ENCODE measurements at regions not wholly inside any gene's neighbourhood (a gene's known extent, or its start where the extent isn't known, plus 50 kb on each side); places are given as distances from the start of the nearest gene placed in this dataset.

GRCh38 chr12:30829876-30830275 is 75.1 kb upstream of the CAPRIN2 start:
- H2AFZ ChIP-seq (ENCODE audit: low read length), result no peak overlapping the region
- no peak overlapping the region for H4K8ac ChIP-seq (ENCODE audit: low read depth, low read length)
- H3K36me3 ChIP-seq (replicated peaks in 1 of 2; ENCODE audit: control insufficient read depth in 2 of 2, insufficient read depth in 2 of 2, low read length in 2 of 2), result no peaks in the 10 kb centered on the region
- H4K91ac ChIP-seq (ENCODE audit: low read depth, low read length, poor library complexity), result no peak overlapping the region
- no peaks in the 10 kb centered on the region for H3K4me1 ChIP-seq (ENCODE audit: control insufficient read depth in 2 of 2, insufficient read depth in 1 of 2, low read depth in 1 of 2, low read length in 2 of 2)
- no peak overlapping the region for H3K4me2 ChIP-seq (ENCODE audit: insufficient read depth, low read length, poor library complexity, severe bottlenecking)
- H2BK15ac ChIP-seq (ENCODE audit: low read length), result no peak overlapping the region
- WGBS, 2 donors (ENCODE audit: extremely low coverage in 2 of 2, insufficient read length in 2 of 2, insufficient replicate concordance in 1 of 2), result no CpG with 5 or more reads among the region's 1 CpG
- H3K79me1 ChIP-seq (ENCODE audit: low read depth, low read length), result no peaks in the 10 kb centered on the region
- H2BK120ac ChIP-seq (ENCODE audit: low read depth, low read length), result no peak overlapping the region
- H2BK5ac ChIP-seq (ENCODE audit: low read length), result no peak overlapping the region
- H3K4ac ChIP-seq (ENCODE audit: low read length), result no peak overlapping the region
- no peak overlapping the region for H3K27ac ChIP-seq (replicated peaks; ENCODE audit: low read length)
- H3K9ac ChIP-seq (ENCODE audit: low read depth, low read length, poor library complexity), result no peak overlapping the region
- H3K23ac ChIP-seq (ENCODE audit: low read depth, low read length, poor library complexity), result no peak overlapping the region
- peaks cover 0 to 2% of the 10 kb centered on the region in 2 donors for H3K9me3 ChIP-seq (replicated peaks in 1 of 2; ENCODE audit: control insufficient read depth in 2 of 2, insufficient read depth in 1 of 2, low read depth in 1 of 2, low read length in 2 of 2)
- H3K14ac ChIP-seq (ENCODE audit: low read length), result no peak overlapping the region
- H3K4me3 ChIP-seq (ENCODE audit: low read length in 2 of 2), result no peak overlapping the region
- H2BK12ac ChIP-seq (ENCODE audit: low read length), result no peak overlapping the region
- no peak for DNase-seq (ENCODE audit: low spot score)
- H2AK5ac ChIP-seq (ENCODE audit: low read depth, low read length), result no peak overlapping the region
- H3K18ac ChIP-seq (ENCODE audit: low read length), result no peak overlapping the region
- peaks cover 0 to 15% (median 0%) of the 10 kb centered on the region in 3 experiments for H3K27me3 ChIP-seq (ENCODE audit: control insufficient read depth in 3 of 3, insufficient read depth in 3 of 3, low read depth in 1 of 3, low read length in 3 of 3)

- Histone ChIP-seq H4K91ac (ENCODE audit: low read depth, low read length, poor library complexity) (no peak overlapping the region), H2BK120ac (ENCODE audit: low read depth, low read length) (no peak overlapping the region), H4K8ac (ENCODE audit: low read depth, low read length) (no peak overlapping the region), H2BK15ac (ENCODE audit: low read length) (no peak overlapping the region), H3K9ac (ENCODE audit: low read depth, low read length, poor library complexity) (no peak overlapping the region), H3K4me2 (ENCODE audit: insufficient read depth, low read length, poor library complexity, severe bottlenecking) (no peak overlapping the region), H3K27ac (replicated peaks; ENCODE audit: low read length) (no peak overlapping the region), H3K79me1 (ENCODE audit: low read depth, low read length) (no peaks in the 10 kb centered on the region), H2AK5ac (ENCODE audit: low read depth, low read length) (no peak overlapping the region), H3K4me1 (ENCODE audit: control insufficient read depth in 2 of 2, insufficient read depth in 1 of 2, low read depth in 1 of 2, low read length in 2 of 2) (no peaks in the 10 kb centered on the region), H3K27me3 (ENCODE audit: control insufficient read depth in 3 of 3, insufficient read depth in 3 of 3, low read depth in 1 of 3, low read length in 3 of 3) (peaks cover 0 to 24% (median 0%) of the 10 kb centered on the region in 3 experiments), H3K9me3 (replicated peaks in 1 of 2; ENCODE audit: control insufficient read depth in 2 of 2, insufficient read depth in 1 of 2, low read depth in 1 of 2, low read length in 2 of 2) (peaks cover 0 to 2% of the 10 kb centered on the region in 2 donors), H3K36me3 (replicated peaks in 1 of 2; ENCODE audit: control insufficient read depth in 2 of 2, insufficient read depth in 2 of 2, low read length in 2 of 2) (no peaks in the 10 kb centered on the region), H3K18ac (ENCODE audit: low read length) (no peak overlapping the region), H3K23ac (ENCODE audit: low read depth, low read length, poor library complexity) (no peak overlapping the region), H3K4me3 (ENCODE audit: low read length in 2 of 2) (no peak overlapping the region), H3K4ac (ENCODE audit: low read length) (no peak overlapping the region), H2BK12ac (ENCODE audit: low read length) (no peak overlapping the region), H2BK5ac (ENCODE audit: low read length) (no peak overlapping the region), H2AFZ (ENCODE audit: low read length) (no peak overlapping the region), H3K14ac (ENCODE audit: low read length) (no peak overlapping the region)
- no peak for DNase-seq (ENCODE audit: low spot score)
- WGBS, 2 donors (ENCODE audit: extremely low coverage in 2 of 2, insufficient read length in 2 of 2, insufficient replicate concordance in 1 of 2), result no CpG with 5 or more reads among the region's 4 CpGs
These were observed 73.9 kb upstream of the CAPRIN2 start for GRCh38 chr12:30828686-30829085.

- H3K27ac ChIP-seq (replicated peaks; ENCODE audit: low read length), result no peak overlapping the region
- no peak overlapping the region for H4K8ac ChIP-seq (ENCODE audit: low read depth, low read length)
- no CpG with 5 or more reads among the region's 15 CpGs for WGBS, 2 donors (ENCODE audit: extremely low coverage in 2 of 2, insufficient read length in 2 of 2, insufficient replicate concordance in 1 of 2)
- H3K9me3 ChIP-seq (replicated peaks in 1 of 2; ENCODE audit: control insufficient read depth in 2 of 2, insufficient read depth in 1 of 2, low read depth in 1 of 2, low read length in 2 of 2), result no peaks in the 10 kb centered on the region
- no peak overlapping the region for H3K4ac ChIP-seq (ENCODE audit: low read length)
- H3K9ac ChIP-seq (ENCODE audit: low read depth, low read length, poor library complexity), result no peak overlapping the region
- H2AK5ac ChIP-seq (ENCODE audit: low read depth, low read length), result no peak overlapping the region
- no peak overlapping the region for H3K18ac ChIP-seq (ENCODE audit: low read length)
- H3K4me3 ChIP-seq (ENCODE audit: low read length in 2 of 2), result no peak overlapping the region
- H3K27me3 ChIP-seq (ENCODE audit: control insufficient read depth in 3 of 3, insufficient read depth in 3 of 3, low read depth in 1 of 3, low read length in 3 of 3), result peaks cover 0 to 35% (median 0%) of the 10 kb centered on the region in 3 experiments
- H2BK15ac ChIP-seq (ENCODE audit: low read length), result no peak overlapping the region
- DNase-seq (ENCODE audit: low spot score), result no peak
- no peak overlapping the region for H2AFZ ChIP-seq (ENCODE audit: low read length)
- no peak overlapping the region for H2BK12ac ChIP-seq (ENCODE audit: low read length)
- H4K91ac ChIP-seq (ENCODE audit: low read depth, low read length, poor library complexity), result no peak overlapping the region
- no peak overlapping the region for H2BK120ac ChIP-seq (ENCODE audit: low read depth, low read length)
- H3K36me3 ChIP-seq (replicated peaks in 1 of 2; ENCODE audit: control insufficient read depth in 2 of 2, insufficient read depth in 2 of 2, low read length in 2 of 2), result no peaks in the 10 kb centered on the region
- no peaks in the 10 kb centered on the region for H3K79me1 ChIP-seq (ENCODE audit: low read depth, low read length)
- no peak overlapping the region for H2BK5ac ChIP-seq (ENCODE audit: low read length)
- no peak overlapping the region for H3K23ac ChIP-seq (ENCODE audit: low read depth, low read length, poor library complexity)
- H3K4me1 ChIP-seq (ENCODE audit: control insufficient read depth in 2 of 2, insufficient read depth in 1 of 2, low read depth in 1 of 2, low read length in 2 of 2), result peaks cover 0 to 4% of the 10 kb centered on the region in 2 donors
- H3K14ac ChIP-seq (ENCODE audit: low read length), result no peak overlapping the region
- no peak overlapping the region for H3K4me2 ChIP-seq (ENCODE audit: insufficient read depth, low read length, poor library complexity, severe bottlenecking)
These were observed 72.6 kb upstream of the CAPRIN2 start for GRCh38 chr12:30827101-30828066.

- H2BK120ac ChIP-seq (ENCODE audit: low read depth, low read length), result no peak overlapping the region
- no CpG with 5 or more reads among the region's 8 CpGs for WGBS, 2 donors (ENCODE audit: extremely low coverage in 2 of 2, insufficient read length in 2 of 2, insufficient replicate concordance in 1 of 2)
These were observed 71.5 kb upstream of the CAPRIN2 start for GRCh38 chr12:30826276-30826675.

More at GRCh38 chr12:30826276-30826675, 71.5 kb upstream of the CAPRIN2 start:
- no peak overlapping the region for H2BK5ac ChIP-seq (ENCODE audit: low read length)
- no peak overlapping the region for H2BK15ac ChIP-seq (ENCODE audit: low read length)
- no peak overlapping the region for H2BK12ac ChIP-seq (ENCODE audit: low read length)
- H3K14ac ChIP-seq (ENCODE audit: low read length), result no peak overlapping the region
- H3K79me1 ChIP-seq (ENCODE audit: low read depth, low read length), result no peaks in the 10 kb centered on the region
- peaks cover 0 to 6% of the 10 kb centered on the region in 2 donors for H3K4me1 ChIP-seq (ENCODE audit: control insufficient read depth in 2 of 2, insufficient read depth in 1 of 2, low read depth in 1 of 2, low read length in 2 of 2)
- H4K8ac ChIP-seq (ENCODE audit: low read depth, low read length), result no peak overlapping the region
- no peak overlapping the region for H3K4me3 ChIP-seq (ENCODE audit: low read length in 2 of 2)
- no peak overlapping the region for H3K4me2 ChIP-seq (ENCODE audit: insufficient read depth, low read length, poor library complexity, severe bottlenecking)
- H3K18ac ChIP-seq (ENCODE audit: low read length), result no peak overlapping the region
- no peaks in the 10 kb centered on the region for H3K9me3 ChIP-seq (replicated peaks in 1 of 2; ENCODE audit: control insufficient read depth in 2 of 2, insufficient read depth in 1 of 2, low read depth in 1 of 2, low read length in 2 of 2)
- H3K27ac ChIP-seq (replicated peaks; ENCODE audit: low read length), result no peak overlapping the region
- DNase-seq (ENCODE audit: low spot score), result no peak
- H4K91ac ChIP-seq (ENCODE audit: low read depth, low read length, poor library complexity), result no peak overlapping the region
- no peak overlapping the region for H2AFZ ChIP-seq (ENCODE audit: low read length)
- no peak overlapping the region for H3K23ac ChIP-seq (ENCODE audit: low read depth, low read length, poor library complexity)
- no peak overlapping the region for H3K4ac ChIP-seq (ENCODE audit: low read length)
- no peaks in the 10 kb centered on the region for H3K36me3 ChIP-seq (replicated peaks in 1 of 2; ENCODE audit: control insufficient read depth in 2 of 2, insufficient read depth in 2 of 2, low read length in 2 of 2)
- H2AK5ac ChIP-seq (ENCODE audit: low read depth, low read length), result no peak overlapping the region
- peaks cover 0 to 46% (median 0%) of the 10 kb centered on the region in 3 experiments for H3K27me3 ChIP-seq (ENCODE audit: control insufficient read depth in 3 of 3, insufficient read depth in 3 of 3, low read depth in 1 of 3, low read length in 3 of 3)
- no peak overlapping the region for H3K9ac ChIP-seq (ENCODE audit: low read depth, low read length, poor library complexity)
